Thoracic aorta (tissue), 2 donors: ENCODE measurements at regions not wholly inside any gene's neighbourhood (a gene's known extent, or its start where the extent isn't known, plus 50 kb on each side); places are given as distances from the start of the nearest gene placed in this dataset.

Experiments used
- ATAC-seq: fragments of 150-250 bp; one replicate; pipeline ENCODE4 v1.8.0; 2017; ENCODE audit warnings: low read depth; ENCODE audit not compliant: insufficient number of reproducible peaks, low FRiP score
- DNase-seq: peaks from one replicate; pipeline ENCODE4 v3.0.0-alpha.2; 2020; ENCODE audit warnings: low spot score
- H3K27ac ChIP-seq, 2 donors: fragments of 200-600 bp; sonication (generic); 1 replicate in 1 of 2; 2 replicates in 1 of 2; pipeline ENCODE4 v1.5.1; 2016; ENCODE audit warnings: mild to moderate bottlenecking in 2 of 2, moderate library complexity in 2 of 2
- H3K27me3 ChIP-seq: fragments of 200-600 bp; sonication (generic); replicated peaks from 2 replicates; pipeline ENCODE4 v1.6.0; 2016; ENCODE audit warnings: mild to moderate bottlenecking; ENCODE audit not compliant: insufficient read depth
- H3K36me3 ChIP-seq: fragments of 200-600 bp; sonication (generic); one replicate; pipeline ENCODE4 v1.5.1; 2016
- H3K4me1 ChIP-seq, 2 donors: fragments of 200-600 bp; sonication (generic); 1 replicate in 1 of 2; 2 replicates in 1 of 2; pipeline versions ENCODE4 v1.5.1 to v1.6.0; 2016; ENCODE audit warnings: low read depth in 2 of 2, mild to moderate bottlenecking in 1 of 2; ENCODE audit not compliant: control insufficient read depth in 1 of 2
- H3K4me3 ChIP-seq: fragments of 200-600 bp; sonication (generic); 2 replicates; pipeline ENCODE4 v1.5.1; 2016; ENCODE audit warnings: mild to moderate bottlenecking
- H3K9me3 ChIP-seq: fragments of 200-600 bp; sonication (generic); 2 replicates; pipeline ENCODE4 v1.5.1; 2016
- CTCF ChIP-seq: fragments of 200-600 bp; sonication (generic); IDR thresholded peaks from one replicate; pipeline ENCODE4 v1.5.1; 2019; ENCODE audit warnings: antibody characterized with exemption

- no peak for TF ChIP-seq CTCF
- H3K27me3 ChIP-seq, result no peaks in the 10 kb centered on the region
- no peak overlapping the region for H3K4me3 ChIP-seq
- no peaks in the 10 kb centered on the region for H3K9me3 ChIP-seq
- DNase-seq (no peak), ATAC-seq (no peak)
- no peak overlapping the region for H3K27ac ChIP-seq
- no peaks in the 10 kb centered on the region for H3K36me3 ChIP-seq
- H3K4me1 ChIP-seq, result no peaks in the 10 kb centered on the region
Measured at GRCh38 chr22:27370269-27370668, 431.3 kb downstream of the MN1 start.

- no peaks in the 10 kb centered on the region for H3K4me1 ChIP-seq
- no peaks in the 10 kb centered on the region for H3K9me3 ChIP-seq
- TF ChIP-seq CTCF, result no peak
- ATAC-seq (no peak), DNase-seq (no peak)
- no peaks in the 10 kb centered on the region for H3K27me3 ChIP-seq
- H3K4me3 ChIP-seq, result no peak overlapping the region
- H3K36me3 ChIP-seq, result no peaks in the 10 kb centered on the region
- H3K27ac ChIP-seq, result no peak overlapping the region
Measured at GRCh38 chr22:27370987-27371386, 430.6 kb downstream of the MN1 start.

GRCh38 chr22:27372364-27372763 is 429.2 kb downstream of the MN1 start:
- no peak for ATAC-seq
- H3K4me3 ChIP-seq, result no peak overlapping the region

GRCh38 chr22:27372969-27373670 is 428.4 kb downstream of the MN1 start:
- no peak overlapping the region for H3K4me3 ChIP-seq
- no peak for DNase-seq
- no peak for TF ChIP-seq CTCF
- no peaks in the 10 kb centered on the region for H3K4me1 ChIP-seq
- no peaks in the 10 kb centered on the region for H3K36me3 ChIP-seq
- no peaks in the 10 kb centered on the region for H3K27me3 ChIP-seq
- no peaks in the 10 kb centered on the region for H3K9me3 ChIP-seq
- ATAC-seq, result no peak
- H3K27ac ChIP-seq, result no peak overlapping the region

More at GRCh38 chr22:27372364-27372763, 429.2 kb downstream of the MN1 start:
- Histone ChIP-seq H3K9me3 (no peaks in the 10 kb centered on the region), H3K36me3 (no peaks in the 10 kb centered on the region), H3K4me1 (no peaks in the 10 kb centered on the region), H3K27me3 (no peaks in the 10 kb centered on the region), H3K27ac (no peak overlapping the region)
- no peak for TF ChIP-seq CTCF
- DNase-seq, result no peak

- no peaks in the 10 kb centered on the region for H3K27me3 ChIP-seq
- H3K4me3 ChIP-seq, result no peak overlapping the region
- no peaks in the 10 kb centered on the region for H3K4me1 ChIP-seq
- no peaks in the 10 kb centered on the region for H3K9me3 ChIP-seq
- H3K27ac ChIP-seq, result no peak overlapping the region
- H3K36me3 ChIP-seq, result no peaks in the 10 kb centered on the region
- TF ChIP-seq CTCF, result no peak
- ATAC-seq (no peak), DNase-seq (no peak)
Measured at GRCh38 chr22:27377501-27378295, 423.9 kb downstream of the MN1 start.
